Loucy (cell line): ENCODE measurements at regions not wholly inside any gene's neighbourhood (a gene's known extent, or its start where the extent isn't known, plus 50 kb on each side); places are given as distances from the start of the nearest gene placed in this dataset.

Source experiments
- EZH2phosphoT487 ChIP-seq: fragments of 200-600 bp; IDR thresholded peaks from 2 replicates; pipeline ENCODE4 v1.6.1; 2018; ENCODE audit warnings: antibody characterized with exemption, mild to moderate bottlenecking, moderate library complexity, borderline replicate concordance
- TF ChIP-seq, protein P1 (sequence below): fragments of 200-600 bp; sonication (generic); conservative IDR thresholded peaks from 2 replicates; pipeline ENCODE4 v1.5.1; 2014; ENCODE audit warnings: mild to moderate bottlenecking, antibody characterized with exemption, low read length

DNA sequence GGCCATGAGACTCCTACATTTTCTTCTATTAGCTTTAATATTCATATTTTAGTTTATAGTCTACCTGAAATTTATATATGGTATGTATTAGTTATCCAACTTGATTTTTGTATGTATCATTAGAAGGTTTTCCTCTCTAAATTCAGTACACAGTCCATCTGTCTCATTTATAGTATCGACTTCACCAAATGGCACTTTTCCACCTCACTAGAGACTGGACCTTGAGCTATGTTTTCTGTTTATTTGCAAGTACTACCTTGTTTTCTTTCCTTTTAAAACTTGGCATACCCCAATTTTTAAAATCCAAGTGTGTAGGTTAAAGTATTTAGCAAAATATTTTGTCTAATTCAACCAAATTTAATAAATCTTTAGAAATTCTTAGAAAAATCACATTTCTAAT lies 1137.5 kb downstream of the NSUN3 start:
- TF ChIP-seq, protein P1, sequence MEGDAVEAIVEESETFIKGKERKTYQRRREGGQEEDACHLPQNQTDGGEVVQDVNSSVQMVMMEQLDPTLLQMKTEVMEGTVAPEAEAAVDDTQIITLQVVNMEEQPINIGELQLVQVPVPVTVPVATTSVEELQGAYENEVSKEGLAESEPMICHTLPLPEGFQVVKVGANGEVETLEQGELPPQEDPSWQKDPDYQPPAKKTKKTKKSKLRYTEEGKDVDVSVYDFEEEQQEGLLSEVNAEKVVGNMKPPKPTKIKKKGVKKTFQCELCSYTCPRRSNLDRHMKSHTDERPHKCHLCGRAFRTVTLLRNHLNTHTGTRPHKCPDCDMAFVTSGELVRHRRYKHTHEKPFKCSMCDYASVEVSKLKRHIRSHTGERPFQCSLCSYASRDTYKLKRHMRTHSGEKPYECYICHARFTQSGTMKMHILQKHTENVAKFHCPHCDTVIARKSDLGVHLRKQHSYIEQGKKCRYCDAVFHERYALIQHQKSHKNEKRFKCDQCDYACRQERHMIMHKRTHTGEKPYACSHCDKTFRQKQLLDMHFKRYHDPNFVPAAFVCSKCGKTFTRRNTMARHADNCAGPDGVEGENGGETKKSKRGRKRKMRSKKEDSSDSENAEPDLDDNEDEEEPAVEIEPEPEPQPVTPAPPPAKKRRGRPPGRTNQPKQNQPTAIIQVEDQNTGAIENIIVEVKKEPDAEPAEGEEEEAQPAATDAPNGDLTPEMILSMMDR, result no peak
- no peak for TF ChIP-seq EZH2phosphoT487
